DMS114 treated with DMSO at 0.1 percent for 48 hours (cell line): ENCODE measurements at regions not wholly inside any gene's neighbourhood (a gene's known extent, or its start where the extent isn't known, plus 50 kb on each side); places are given as distances from the start of the nearest gene placed in this dataset.

Source experiments
- DNase-seq: peaks from one replicate; lab custom pipeline; 2025; ENCODE audit not compliant: unreplicated experiment; lab: John Stamatoyannopoulos, UW

DNA sequence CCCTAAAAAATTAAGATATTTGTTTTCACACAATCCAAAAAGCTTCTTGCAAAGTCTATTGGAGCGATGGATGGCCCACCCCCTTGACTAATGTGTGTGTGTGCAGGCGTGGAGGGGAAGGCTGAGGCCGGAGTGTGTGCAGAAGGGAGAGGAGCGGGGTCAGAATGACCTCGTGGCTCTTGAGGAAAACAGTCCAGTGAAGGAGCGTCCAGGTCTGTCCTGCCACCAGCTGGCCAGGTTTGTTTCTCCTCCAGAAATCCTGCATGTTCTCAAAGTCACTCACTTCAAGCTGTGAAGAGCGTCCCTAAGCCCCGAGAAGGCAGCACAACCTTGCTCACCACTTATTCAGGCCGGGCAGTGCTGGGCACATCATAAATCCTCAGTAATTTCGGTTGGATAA lies 69.5 kb upstream of the SSX2IP start:
- no peak for DNase-seq

DNA sequence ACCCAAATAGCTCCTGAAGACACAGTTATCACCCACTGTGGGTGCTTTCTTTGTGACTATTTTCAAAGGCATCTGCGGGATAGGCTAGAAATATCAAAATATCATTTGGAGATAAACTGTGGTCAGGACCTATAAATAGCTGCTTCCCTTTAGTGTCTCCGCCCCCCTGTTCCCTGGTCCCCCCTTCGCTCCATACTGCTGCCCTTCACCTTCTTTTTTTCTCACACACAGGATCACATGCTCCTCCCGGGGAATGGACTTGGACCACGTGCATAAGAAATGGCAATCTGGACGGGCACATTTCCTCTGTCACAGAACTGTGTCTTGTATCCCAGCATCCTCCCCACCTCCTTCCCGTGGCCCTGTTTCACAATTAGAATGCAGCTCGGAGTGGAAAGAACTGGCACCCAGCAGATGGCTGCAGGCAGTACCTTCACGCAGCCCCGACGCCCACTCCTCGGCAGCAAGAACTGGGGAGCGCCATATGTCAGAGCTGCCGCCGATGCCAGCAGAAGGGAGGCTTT lies 68.8 kb upstream of the SSX2IP start:
- no peak for DNase-seq

DNA sequence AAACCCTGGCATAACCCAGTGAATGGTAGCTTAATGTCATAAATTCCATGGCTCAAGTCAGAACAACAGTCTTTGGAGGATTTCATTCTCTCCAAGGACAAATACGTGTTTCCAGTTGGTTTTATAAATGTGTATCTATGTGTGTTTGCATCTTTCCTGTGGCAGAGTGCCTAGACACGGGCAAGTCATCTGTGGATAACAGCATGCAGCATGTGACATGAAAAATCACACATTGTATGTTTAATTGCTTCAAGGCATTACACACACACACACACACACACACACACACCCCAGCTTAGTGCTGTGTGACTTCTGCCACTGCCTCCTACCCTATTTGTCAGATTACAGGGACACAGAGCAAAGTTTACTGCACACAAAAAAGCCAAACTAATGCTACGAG lies 68.2 kb upstream of the SSX2IP start:
- DNase-seq, result no peak

DNA sequence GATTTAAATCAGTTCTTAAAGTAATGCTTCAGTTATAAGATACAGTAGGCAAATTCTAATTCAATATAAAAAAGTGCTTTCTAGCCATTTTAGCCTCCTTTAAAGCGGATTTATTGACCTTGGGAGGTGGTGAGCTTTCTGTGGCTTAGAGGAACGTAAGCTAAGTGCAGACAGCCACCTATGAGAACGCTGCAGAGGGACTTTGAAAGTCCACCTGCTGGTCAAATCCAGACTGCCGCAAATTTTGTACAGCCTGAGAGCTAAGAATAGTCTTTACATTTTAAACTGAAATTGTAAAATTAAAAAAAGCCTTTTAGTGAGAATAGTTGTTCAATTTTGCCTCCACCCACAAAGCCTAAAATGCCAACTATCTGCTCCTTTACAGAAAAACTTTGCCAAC lies 67.0 kb upstream of the SSX2IP start:
- DNase-seq, result peak; percentile 5

DNA sequence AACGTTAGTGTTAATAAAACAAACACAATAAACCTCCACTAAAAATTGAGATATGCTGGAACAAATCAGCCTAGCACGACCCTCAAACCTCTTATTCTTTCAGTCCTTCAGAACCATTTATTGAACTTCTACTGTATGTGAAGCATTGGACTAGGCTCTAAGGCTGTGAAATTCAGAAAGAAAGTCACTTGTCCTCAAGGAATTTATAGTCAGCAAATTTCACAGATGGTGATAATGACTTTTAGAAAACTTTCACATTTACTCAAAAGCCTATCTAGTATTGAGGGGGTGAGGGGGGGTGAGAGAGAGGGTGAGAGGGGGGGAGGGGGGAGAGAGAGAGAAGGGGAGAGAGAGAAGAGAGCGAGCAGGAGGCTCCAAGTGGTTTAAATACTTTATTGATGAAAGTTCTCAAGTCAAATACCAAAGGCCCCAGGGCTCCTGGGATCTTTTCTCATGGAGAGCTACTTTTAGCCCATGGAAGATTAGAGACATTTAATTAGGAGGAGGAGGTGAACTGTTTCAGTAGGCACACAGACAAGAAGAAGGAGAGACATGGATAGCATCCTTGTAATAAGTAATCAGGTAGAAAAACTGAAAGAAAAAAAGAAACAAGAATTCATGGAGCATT lies 66.3 kb upstream of the SSX2IP start:
- no peak for DNase-seq

DNA sequence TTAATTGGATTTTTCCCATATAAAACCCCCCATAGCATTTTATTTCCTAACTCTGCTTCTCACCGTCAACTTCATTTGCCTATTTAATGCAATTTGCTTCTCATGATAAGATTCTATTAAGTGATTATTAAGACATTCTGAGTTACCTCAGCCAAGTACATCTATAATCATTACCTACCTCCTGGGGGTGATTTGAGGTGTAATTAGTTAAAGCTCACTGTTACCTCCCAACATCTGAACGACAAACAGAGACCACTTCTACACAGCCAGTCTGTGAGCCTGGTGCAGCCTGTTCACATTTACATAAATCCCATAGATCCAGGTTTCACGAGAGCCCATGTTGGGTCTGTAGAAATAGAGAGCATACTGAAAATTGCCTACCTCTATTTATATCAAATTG lies 65.7 kb upstream of the SSX2IP start:
- no peak for DNase-seq

DNA sequence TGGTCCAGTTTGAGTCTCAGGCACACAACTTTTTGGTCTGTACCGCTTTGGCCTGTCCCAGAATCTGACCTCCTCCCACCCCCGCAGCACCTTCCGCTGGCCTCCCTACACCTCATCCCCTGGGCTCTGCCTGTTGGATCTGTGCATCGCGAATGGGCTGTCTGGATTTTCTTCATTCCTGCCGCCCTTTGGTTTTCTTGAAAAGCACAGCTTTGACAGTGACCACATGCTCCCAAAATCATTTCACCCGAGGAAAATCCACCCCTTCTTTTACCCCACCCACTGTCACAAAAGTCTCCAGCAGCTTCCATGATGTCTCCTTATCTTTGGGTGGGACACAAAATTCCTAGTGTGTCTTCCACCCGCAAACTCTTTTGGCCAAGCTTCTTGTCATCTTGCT lies 65.0 kb upstream of the SSX2IP start:
- DNase-seq, result no peak

DNA sequence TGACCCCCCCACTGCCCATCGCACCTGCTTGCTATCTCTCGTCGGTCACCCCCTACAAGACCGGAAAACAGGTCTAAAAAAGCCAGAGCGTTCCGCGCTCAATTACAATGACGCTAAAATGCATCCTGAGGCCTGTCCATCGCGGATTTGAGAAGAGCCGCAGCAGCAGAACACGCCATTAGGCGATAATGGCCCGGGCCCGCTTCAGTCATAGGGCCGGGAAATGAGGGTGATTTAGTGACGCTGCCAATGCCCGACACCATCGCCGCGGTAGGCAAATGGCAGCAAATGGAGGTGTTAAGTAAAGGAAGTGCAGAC lies 64.1 kb upstream of the SSX2IP start:
- DNase-seq, result no peak

DNA sequence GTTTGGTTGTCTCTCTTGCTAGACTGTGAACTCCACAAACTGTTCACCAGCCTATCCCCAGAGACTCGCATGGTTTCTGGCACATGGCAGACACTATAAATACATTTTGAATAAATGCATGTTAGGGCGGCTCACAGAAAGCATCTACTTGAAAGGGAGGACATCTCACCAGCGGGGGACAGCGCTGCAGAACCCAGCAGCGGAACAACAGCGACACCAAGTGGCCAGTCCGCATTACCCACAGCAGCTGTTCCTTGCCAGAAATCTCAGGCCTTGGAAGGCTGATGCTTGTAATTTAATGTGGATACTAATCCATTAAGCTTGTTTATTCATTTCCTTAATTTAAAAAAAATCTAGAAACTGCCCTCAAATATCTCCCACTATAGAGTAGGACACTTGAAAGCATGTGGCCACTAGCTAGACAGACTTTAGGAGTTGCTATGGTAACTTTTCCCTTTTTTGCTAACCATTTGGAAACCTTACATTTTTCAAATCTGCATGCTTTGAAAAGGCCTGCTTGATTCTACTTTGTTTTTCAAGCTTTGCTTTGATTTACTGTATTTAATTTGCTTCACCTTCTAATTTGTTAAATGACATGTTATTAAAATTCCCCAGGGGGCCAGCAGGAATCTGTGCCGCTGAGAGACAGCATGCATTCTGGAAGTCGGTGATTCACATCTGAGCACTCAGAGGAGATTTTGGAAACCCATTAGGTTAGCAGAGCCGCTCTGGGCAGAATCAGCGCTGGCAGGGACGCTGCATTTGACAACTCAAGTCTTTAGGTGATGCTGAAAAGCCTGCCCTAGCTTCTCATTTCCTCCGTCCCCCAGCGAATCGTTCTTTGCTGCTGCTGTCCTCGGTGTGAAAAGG lies 63.5 kb upstream of the SSX2IP start:
- DNase-seq, result peak; percentile 42

DNA sequence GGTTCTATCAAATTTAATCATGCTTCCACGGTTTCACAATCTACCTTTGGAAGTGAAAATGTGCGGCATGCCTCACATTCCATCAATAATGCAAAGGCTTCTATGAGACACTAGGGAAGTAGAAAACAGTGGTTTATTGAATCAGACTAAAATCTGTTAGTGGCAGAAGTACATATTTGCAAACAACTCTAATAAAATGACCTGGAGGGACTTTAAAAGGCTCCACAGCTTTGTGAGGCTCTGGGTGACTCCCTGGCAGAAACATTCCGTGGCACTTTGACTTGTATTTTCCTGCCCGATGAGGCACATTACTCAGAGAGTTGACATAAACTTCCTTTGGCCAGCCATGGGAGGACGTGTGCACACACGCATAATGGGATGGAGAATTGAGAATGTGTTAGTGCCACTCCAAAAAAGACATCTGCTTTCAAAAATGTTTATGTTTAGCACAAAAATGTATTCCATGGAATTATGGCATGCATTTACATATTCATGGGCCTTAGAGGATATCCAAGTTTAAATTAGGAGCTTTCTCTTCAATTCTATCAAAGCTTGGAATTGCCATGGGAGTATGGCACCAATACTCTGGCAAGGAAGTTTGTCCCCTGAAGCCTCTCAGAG lies 60.0 kb upstream of the SSX2IP start:
- no peak for DNase-seq

DNA sequence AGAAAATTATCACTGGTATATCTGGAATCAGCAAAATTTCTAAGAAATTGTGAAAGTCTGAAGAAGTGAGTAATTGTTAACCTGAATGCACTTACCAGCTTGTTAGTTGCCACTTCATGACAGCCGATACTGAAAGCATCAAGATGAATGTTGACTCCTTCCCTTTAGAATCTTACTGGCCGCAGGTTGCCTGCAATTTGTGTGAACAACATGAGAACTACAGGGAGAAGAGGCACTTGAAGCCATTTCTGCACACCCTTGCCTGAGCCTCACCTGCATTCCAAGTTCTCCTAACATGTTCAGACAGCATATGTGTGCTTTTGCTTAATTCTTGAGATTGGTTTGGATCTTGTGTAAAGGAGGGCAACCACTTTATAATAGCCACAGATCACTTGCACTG lies 59.2 kb upstream of the SSX2IP start:
- no peak for DNase-seq

DNA sequence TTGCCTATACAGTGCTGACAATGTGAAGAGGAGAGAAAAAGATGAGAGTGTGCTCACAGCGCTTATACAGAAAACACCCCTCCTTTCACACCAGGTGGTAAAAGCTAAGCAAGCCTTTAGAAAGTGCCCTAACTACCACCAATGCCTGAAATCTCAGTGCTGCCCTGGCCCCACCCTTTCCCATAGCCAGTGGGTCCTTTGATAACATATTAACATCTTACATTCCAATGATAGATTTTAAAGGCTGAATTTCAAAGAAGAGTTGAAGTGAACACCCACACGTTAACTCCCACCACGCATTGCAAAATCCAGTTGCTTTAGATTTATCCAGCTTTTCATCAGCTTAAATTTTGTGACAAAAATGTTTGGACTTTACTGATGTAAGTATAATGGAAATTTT lies 58.1 kb upstream of the SSX2IP start:
- no peak for DNase-seq

DNA sequence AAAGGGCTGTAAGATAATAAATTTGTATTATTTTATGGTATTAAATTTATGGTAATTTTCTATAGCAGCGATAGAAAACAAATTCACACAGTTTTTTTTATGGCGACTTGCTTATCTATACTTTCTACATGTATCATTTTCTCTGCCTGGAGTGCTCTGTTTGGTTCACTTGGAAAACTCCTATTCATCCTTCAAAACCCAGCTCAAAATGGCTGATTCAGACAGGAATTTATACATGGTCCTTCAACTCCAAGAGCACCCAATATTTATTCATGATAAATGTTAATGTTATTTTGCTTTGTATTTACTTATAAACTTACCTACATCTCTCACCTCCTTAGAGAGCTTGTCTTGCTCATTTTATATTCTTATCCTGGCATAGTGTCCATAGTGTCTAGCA lies 55.6 kb upstream of the SSX2IP start:
- DNase-seq, result no peak

DNA sequence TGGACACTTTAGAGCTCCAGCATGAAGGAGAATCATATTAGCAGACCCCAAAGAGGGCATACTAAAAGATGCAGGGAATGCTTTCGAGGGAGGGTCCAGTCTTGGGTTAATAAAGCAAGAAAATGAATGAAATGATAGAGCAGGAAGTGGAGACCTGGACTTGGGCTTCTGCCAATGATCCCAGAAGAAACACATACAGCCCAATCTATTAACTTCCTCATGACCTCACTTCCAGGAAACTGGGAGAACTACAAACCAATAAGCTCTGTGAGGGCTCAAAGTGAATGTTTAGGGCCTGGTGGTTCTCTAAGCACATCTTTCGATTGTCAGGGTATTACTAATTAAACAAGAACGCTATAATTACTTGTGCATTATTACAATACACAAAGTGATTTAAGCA lies 53.6 kb upstream of the SSX2IP start:
- no peak for DNase-seq

DNA sequence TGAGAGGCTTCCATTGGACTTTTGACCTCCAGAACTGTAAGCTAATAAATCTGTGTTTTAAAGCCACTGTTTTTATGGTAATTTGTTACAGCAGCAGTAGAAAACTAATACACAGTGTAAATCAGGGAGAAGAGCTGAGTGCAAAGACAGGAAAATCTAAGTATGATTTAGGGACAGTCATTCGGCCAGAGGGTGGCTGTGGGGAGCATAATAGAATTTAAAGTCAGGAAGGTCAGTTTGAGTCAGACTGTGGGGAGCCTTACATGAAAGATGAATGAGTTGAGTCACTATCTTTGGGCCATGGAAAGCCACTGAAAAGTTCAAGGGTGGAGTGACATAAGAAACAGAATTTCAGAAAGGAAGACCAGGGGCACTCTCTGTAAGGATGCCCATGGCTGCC lies 52.4 kb upstream of the SSX2IP start:
- no peak for DNase-seq

DNA sequence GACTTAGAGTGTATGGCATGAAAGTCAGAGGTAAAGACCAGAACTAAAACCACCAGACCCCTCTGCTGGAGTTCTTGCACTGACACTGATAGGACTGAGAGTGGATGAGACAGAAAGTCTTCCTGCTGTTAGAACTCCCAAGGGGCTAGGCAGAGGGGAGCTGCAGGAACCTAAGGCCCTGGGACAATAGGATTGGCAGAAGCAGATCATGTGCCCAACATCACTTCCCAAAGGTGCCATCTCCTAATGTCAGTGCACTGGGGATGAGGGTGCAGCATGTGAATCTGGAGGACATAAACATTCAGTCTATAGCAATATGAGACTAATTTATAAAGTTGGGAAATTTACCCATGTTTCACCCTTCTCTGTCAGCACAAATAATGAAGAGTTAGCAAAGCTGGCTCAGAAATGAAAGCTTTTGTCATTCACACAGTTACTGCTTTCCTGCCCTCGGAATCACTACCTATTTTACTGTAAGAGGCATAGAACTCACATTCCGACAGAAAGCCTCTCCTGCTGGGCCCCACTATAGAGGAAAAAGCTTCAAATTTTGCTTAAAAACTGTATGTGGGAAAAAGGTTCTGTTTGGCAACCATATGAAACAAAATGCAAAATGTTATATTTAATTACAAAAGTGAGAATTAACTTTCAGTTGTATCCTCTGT lies 49.9 kb upstream of the SSX2IP start:
- DNase-seq, result no peak
